NCI-H226 (cell line): ENCODE measurements at regions not wholly inside any gene's neighbourhood (a gene's known extent, or its start where the extent isn't known, plus 50 kb on each side); places are given as distances from the start of the nearest gene placed in this dataset.
"Not testable (repeated sequence)": the region's sequence is repeated elsewhere in the genome, so short reads cannot be mapped to it uniquely, and the experiment has no call there.

ENCODE experiments used
- DNase-seq: peaks from one replicate; pipeline ENCODE4 v3.0.0-alpha.2; 2015

- DNase-seq: no peak
These were observed 299.6 kb upstream of the ADCY2 start for GRCh38 chr5:7096294-7096693.

DNA sequence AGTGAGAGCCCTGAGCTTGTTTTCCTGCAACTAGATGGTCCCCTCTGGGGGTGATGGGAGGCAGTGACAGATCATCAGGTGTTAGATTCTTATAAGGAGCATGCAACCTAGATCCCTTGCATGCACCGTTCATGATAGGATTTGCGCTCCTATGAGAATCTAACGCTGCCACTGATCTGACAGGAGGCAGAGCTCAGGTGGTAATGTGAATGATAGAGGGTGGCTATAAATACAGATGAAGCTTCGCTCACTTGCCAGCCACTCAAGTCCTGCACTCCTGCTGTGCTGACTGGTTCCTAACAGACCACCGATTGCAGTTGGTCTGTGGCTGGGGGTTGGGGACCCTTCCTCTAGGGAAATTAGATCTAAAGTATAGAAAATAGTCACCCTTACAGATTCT is 290.6 kb upstream of the ADCY2 start:
- DNase-seq: no peak

DNA sequence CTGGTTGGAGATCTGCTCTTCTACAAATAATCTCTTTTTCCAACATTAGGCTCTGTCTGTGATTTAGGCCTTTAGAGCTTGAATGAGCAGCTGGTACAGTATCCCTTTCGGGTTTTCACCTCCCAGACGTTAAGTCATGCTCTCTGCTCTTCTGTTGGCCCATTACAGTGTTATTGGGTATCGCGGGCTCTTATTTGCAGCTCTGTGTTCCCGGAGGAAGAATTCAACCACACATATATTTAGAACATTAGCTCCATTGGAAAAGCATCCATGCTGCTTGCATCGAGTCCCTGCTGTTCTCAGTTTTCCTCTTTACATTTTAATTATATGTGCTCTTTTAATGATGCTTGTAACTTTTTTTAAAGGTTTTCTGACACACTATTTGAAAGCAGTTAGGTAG is 278.0 kb upstream of the ADCY2 start:
- DNase-seq: no peak

DNA sequence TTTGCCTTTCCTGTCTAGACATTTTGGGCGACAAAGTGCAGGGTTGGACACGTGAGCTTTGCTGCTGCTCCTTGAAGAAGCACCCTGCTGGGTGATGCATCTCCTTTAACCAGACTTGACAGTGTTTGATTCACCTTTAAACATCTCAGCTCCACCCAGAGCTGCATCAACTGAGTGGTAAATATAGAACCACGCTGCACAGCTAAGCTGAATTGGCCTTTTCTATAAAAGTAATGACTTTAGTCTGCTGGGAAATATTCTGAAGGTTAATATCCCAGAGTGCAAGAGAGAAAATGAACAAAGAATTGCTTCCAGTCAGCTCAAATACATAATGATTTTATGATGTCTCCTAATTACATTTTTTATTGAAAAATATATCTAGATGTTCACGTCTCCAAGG is 264.3 kb upstream of the ADCY2 start:
- no peak for DNase-seq

- no peak for DNase-seq
These were observed 249.1 kb upstream of the ADCY2 start for GRCh38 chr5:7146886-7147285.

GRCh38 chr5:7157083-7157482 is 238.9 kb upstream of the ADCY2 start:
- DNase-seq: no peak

GRCh38 chr5:7169240-7169878 is 226.6 kb upstream of the ADCY2 start:
- DNase-seq: no peak

DNA sequence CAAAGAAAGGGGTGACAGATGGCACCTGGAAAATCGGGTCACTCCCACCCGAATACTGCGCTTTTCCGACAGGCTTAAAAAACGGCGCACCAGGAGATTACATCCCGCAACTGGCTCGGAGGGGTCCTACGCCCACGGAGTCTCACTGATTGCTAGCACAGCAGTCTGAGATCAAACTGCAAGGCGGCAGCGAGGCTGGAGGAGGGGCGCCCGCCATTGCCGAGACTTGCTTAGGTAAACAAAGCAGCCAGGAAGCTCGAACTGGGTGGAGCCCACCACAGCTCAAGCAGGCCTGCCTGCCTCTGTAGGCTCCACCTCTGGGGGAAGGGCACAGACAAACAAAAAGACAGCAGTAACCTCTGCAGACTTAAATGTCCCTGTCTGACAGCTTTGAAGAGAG is 225.2 kb upstream of the ADCY2 start:
- DNase-seq: not testable (repeated sequence)

DNA sequence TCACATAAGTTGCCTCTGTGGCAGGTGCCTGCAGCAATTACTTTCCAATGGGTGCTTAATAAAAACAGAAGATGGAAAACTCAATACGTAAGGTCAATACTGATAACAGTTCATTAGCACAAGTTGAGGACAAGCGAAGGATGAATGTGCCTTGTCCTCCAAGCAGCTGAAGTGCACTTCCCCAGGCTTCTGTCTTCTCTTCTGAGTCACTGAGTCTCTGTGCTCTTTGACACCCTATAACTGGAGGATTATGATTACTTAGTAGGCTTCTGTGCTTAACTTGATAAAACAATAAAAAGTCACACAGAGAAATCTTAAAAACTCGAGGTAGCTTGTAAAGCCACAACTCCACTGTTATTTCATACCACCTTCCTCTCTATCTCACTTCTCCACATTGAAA is 216.6 kb upstream of the ADCY2 start:
- no peak for DNase-seq

DNA sequence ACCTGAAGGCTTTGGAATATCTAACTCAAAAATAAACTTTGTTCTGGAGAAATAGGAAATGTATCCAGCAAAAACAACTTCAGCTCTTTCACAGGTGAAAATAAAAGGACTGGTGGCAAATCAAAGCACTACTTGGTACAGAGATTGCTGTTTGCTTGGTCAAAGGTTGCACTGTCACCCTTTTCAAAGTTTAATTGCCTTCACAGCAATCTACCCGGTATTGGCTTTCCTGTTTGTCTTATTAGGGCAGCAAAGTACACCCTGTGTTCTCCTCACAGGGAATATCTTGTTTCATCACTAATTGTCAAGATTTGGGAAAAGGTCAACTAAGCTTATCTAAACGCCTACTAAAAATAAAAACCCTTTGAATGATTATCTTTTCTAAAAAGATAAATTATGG is 214.1 kb upstream of the ADCY2 start:
- DNase-seq: no peak

- DNase-seq: no peak
These were observed 210.2 kb upstream of the ADCY2 start for GRCh38 chr5:7185742-7186141.

GRCh38 chr5:7186818-7187217 is 209.1 kb upstream of the ADCY2 start:
- no peak for DNase-seq

GRCh38 chr5:7190712-7191250 is 205.2 kb upstream of the ADCY2 start:
- no peak for DNase-seq

GRCh38 chr5:7192016-7192415 is 203.9 kb upstream of the ADCY2 start:
- DNase-seq: no peak

DNA sequence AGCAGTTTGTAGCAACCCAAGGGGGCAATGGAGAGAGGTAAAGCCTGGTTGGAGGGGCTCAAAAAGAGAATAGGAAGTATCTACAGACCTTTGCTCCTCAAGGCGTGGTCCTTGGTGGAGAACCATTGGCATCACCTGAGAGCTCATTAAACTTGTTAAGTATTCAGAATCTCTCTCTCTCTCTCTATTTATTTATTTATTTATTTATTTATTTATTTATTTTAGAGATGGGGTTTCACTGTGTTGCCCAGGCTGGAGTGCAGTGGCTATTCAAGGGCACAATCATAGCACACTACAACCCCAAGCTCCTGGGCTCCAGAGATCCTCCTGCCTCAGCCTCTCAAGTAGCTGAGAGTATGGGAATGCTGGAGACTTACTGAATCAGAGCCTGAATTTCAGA is 193.1 kb upstream of the ADCY2 start:
- DNase-seq: no peak

DNA sequence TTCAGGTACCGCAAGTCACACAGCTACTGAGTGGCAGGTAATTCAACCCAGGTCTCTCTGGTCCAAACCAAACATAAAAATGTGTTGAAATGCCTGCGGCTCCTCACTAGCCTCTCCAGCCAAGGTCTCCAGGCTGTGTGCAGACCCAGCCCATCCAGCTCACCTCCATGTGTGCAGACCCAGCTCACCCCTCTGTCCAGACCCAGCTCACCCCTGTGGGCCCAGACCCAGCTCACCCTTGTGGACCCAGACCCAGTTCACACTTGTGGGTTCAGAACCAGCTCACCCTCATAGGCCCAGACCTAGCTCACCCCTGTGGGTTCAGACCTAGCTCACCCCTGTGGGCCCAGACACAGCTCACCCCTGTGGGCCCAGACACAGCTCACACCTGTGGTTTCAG is 188.0 kb upstream of the ADCY2 start:
- no peak for DNase-seq

GRCh38 chr5:7208938-7209337 is 187.0 kb upstream of the ADCY2 start:
- DNase-seq: no peak

GRCh38 chr5:7209658-7210057 is 186.3 kb upstream of the ADCY2 start:
- no peak for DNase-seq

DNA sequence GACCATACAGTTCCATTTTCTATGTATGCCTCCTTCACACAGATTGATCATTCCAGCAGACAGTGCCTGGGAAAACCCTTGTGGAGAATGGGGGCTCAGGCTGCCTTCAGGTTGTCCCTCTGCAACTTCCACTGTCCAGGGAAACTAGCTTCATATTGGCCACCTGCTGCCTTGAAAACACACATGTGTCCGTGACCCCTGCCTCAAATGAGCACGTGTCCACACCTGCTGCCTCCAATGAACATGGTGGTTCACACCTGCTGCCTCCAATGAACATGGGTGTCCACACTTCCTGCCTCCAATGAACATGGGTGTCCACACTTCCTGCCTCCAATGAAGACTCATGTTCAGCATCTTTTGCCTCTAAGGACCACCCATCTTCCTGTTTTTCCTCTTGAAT is 185.4 kb upstream of the ADCY2 start:
- no peak for DNase-seq

- DNase-seq: no peak
These were observed 182.4 kb upstream of the ADCY2 start for GRCh38 chr5:7213525-7213924.

DNA sequence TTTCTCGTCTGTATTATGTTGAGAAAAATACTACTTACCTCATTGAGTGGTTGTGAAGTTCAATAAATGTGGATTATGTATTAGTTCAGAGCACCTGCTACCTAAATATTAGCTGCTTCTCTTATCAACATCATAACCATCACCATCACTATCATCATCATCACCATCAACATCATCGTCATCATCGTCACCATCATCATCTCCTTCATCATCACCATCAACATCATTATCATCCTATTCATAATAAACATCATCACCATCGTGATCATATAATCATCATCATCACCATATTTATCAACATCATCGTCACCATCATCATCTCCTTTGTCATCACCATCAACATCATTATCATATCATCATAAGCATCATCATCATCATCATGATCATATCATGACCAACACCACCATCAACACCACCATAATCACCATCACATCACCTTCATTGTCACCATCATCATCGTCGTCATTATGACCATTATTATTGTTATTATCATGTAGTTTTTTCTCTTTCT is 181.0 kb upstream of the ADCY2 start:
- no peak for DNase-seq

- no peak for DNase-seq
These were observed 177.8 kb upstream of the ADCY2 start for GRCh38 chr5:7218141-7218540.

DNA sequence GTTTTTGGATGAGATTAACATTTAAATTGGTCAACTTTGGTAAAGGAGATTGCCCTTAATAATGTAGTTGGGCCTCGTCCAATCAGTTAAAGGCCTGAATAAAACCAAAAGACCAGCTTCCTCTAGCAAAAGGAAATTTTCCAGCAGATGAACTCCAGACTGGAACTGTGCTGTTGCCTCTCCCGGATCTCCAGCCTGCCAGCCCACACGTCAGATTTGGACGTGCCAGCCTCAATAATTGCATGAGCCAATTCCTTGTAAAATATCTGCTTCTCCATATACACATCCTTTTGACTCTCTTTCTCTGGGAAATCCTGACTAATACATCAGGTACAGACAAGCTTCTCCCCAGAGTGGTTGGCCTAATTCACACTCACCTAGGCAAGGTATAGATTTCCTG is 175.8 kb upstream of the ADCY2 start:
- no peak for DNase-seq

DNA sequence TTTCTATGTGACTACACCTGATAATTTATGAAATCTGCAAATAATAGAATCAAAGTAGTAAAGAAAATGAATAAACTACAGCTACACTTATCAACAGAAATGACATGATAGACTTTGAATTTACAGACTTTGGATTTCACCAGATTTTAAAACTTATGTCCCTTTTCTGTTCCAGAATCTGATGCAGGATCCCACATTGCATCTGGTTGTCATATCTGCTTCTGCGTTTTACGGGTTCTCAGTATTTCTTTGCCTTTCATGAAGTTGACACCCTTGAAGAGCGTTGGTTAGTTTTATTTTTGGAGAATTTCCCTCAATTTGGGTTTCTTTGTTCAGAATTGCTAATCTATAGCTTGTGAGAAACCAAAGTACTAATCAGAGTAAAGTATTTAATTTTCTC is 174.9 kb upstream of the ADCY2 start:
- no peak for DNase-seq

- DNase-seq: no peak
These were observed 170.1 kb upstream of the ADCY2 start for GRCh38 chr5:7225826-7226225.
